Testis (tissue), 2 donors: ENCODE measurements at regions not wholly inside any gene's neighbourhood (a gene's known extent, or its start where the extent isn't known, plus 50 kb on each side); places are given as distances from the start of the nearest gene placed in this dataset.
"Not testable (repeated sequence)": the region's sequence is repeated elsewhere in the genome, so short reads cannot be mapped to it uniquely, and the experiment has no call there.

ENCODE experiments used
- DNase-seq: peaks from one replicate; pipeline ENCODE4 v3.0.0-alpha.2; 2019
- H3K27ac ChIP-seq, 2 donors: fragments of 200-600 bp; sonication (generic); one replicate each; pipeline ENCODE4 v1.5.1; 2019
- H3K27me3 ChIP-seq: fragments of 200-600 bp; sonication (generic); one replicate; pipeline ENCODE4 v1.5.1; 2019
- H3K36me3 ChIP-seq: fragments of 200-600 bp; sonication (generic); one replicate; pipeline ENCODE4 v1.5.1; 2017; ENCODE audit warnings: low read depth; ENCODE audit errors: missing control alignments
- H3K4me1 ChIP-seq: fragments of 200-600 bp; sonication (generic); one replicate; pipeline ENCODE4 v1.5.1; 2019
- H3K4me3 ChIP-seq, 2 donors: fragments of 200-600 bp; sonication (generic); one replicate each; pipeline ENCODE4 v1.5.1; 2017 to 2019
- H3K9me3 ChIP-seq: fragments of 200-600 bp; sonication (generic); one replicate; pipeline ENCODE4 v1.5.1; 2017
- POLR2A ChIP-seq: fragments of 450-650 bp; IDR thresholded peaks from one replicate; pipeline ENCODE4 v1.6.1; 2017; ENCODE audit warnings: antibody characterized with exemption, mild to moderate bottlenecking, moderate library complexity
- WGBS, 2 donors: methylation state at CpG; one replicate each; pipeline ENCODE4 v1.1.5; 2018; 5-methylcytosine and 5-hydroxymethylcytosine counted together
- intact Hi-C: fragments of 100-400 bp; cut with DNase I; formaldehyde crosslinking; loops from one replicate; pipeline ENCODE4 v1.15.1; 2023; ENCODE audit warnings: low total_unique reads
- TF ChIP-seq, protein P1 (sequence below), 3 experiments: fragments of 450-650 bp in 2 of 3; fragments of 200-600 bp in 1 of 3; sonication (generic) in 1 of 3; IDR thresholded peaks; one replicate each; pipeline ENCODE4 v1.5.1; 2016 to 2019; ENCODE audit warnings: antibody characterized with exemption in 3 of 3, mild to moderate bottlenecking in 2 of 3, moderate library complexity in 1 of 3

DNA sequence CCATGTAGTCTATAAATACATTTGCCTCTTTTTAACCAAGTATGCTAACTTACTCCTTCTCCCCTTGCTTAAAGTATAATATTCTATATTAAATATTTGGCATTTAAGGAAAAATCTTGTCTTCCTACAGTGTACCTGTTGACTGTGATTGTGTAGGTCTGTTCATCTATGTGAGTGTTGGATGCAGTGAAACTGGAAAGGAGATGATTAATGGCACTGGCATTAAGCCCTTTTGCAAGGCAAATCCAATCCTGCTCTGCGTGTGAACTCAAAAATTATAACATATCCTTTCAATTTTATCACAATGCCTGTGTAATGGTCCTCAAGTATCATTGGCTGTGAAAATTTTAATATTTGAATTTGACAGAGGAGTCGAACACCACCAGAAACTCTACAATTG is 565.0 kb downstream of the KCNT2 start:
- Histone ChIP-seq H3K9me3 (no peaks in the 10 kb centered on the region), H3K36me3 (no peaks in the 10 kb centered on the region), H3K4me1 (no peaks in the 10 kb centered on the region), H3K27ac (no peak overlapping the region), H3K4me3 (no peak overlapping the region), H3K27me3 (no peaks in the 10 kb centered on the region)
- no peak for TF ChIP-seq POLR2A
- WGBS, 2 donors: 87% methylated on average over 2 of the region's 2 CpGs
- intact Hi-C loops: no loop called here
- DNase-seq: no peak

DNA sequence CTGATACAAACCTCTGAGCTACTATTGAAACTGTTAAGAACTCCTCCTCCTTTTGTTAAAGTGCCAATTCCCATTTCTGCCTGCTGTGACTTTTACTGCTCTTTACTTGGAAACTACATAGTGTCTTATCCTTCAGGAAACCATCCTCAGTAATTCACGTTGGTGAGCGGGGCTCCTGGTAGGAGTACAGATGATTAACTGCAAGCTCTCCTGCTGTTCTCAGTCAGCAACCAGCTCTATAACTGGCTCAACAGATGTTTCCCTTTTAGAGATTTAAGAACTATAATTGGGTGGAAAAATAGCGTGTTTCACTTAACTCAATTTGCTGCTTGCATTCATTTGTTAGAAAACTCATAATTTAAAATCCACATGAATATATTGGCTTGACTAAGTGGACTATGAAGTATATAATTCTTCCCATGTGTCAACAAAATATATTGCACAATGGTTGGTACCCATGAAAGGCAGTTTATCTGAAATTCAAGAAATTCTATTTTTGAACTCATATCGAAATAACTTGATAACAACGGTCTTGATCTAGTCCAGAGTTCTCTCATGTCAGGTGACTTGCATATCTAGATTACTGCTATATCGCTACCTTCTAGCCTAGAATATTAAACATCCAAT is 574.0 kb downstream of the KCNT2 start:
- H3K9me3 ChIP-seq: no peaks in the 10 kb centered on the region
- TF ChIP-seq, protein P1, sequence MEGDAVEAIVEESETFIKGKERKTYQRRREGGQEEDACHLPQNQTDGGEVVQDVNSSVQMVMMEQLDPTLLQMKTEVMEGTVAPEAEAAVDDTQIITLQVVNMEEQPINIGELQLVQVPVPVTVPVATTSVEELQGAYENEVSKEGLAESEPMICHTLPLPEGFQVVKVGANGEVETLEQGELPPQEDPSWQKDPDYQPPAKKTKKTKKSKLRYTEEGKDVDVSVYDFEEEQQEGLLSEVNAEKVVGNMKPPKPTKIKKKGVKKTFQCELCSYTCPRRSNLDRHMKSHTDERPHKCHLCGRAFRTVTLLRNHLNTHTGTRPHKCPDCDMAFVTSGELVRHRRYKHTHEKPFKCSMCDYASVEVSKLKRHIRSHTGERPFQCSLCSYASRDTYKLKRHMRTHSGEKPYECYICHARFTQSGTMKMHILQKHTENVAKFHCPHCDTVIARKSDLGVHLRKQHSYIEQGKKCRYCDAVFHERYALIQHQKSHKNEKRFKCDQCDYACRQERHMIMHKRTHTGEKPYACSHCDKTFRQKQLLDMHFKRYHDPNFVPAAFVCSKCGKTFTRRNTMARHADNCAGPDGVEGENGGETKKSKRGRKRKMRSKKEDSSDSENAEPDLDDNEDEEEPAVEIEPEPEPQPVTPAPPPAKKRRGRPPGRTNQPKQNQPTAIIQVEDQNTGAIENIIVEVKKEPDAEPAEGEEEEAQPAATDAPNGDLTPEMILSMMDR (IDR thresholded peaks at IDR 0.05): no peak
- TF ChIP-seq POLR2A: no peak
- H3K36me3 ChIP-seq: no peaks in the 10 kb centered on the region
- H3K4me1 ChIP-seq: no peaks in the 10 kb centered on the region
- WGBS, 2 donors: 44 to 45% methylated on average over 6 of the region's 6 CpGs
- no peaks in the 10 kb centered on the region for H3K27me3 ChIP-seq
- no peak for DNase-seq
- H3K27ac ChIP-seq: no peak overlapping the region
- no peak overlapping the region for H3K4me3 ChIP-seq
- intact Hi-C loops: no loop called here

DNA sequence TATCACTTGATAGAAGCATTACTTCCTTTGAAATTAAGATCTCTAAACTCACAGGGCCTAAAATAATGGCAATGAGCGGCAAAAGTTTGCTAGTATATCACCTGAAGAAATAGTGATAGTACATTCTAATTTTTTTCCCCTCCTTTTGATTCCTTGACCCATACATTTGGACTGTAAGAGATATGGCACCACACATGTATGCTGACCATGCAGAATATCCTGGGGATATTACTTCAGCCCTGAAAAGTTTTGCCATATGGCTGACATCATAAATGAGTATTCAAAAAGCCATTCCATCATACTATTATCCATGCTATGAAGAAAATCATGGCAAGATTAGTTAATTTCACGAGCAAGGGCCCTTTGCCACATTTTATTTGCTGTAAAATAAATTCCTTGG is 576.9 kb downstream of the KCNT2 start:
- H3K9me3 ChIP-seq, H3K4me1 ChIP-seq, intact Hi-C loops, H3K27ac ChIP-seq, H3K36me3 ChIP-seq, DNase-seq, H3K27me3 ChIP-seq, H3K4me3 ChIP-seq: not testable (repeated sequence)
- WGBS, 2 donors: 92 to 94% methylated on average over 2 of the region's 2 CpGs

DNA sequence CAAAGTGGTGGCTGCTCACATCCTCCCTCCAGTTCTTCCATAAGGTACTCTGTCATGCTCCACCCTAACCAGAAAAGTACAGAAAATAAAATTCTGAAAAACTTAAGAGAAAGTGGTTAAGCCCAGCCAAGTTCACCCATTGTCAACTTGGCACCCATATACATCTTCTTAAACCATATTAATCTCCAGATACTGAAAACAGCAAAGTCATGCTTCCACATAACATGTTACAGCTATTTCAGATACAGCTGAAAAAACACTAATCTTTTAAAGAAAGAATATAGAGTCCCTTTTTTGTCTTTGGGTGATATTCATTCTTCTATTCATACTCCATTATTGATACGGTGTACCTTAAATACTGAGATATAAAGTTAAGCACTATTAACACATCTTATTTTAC is 577.8 kb downstream of the KCNT2 start:
- no peak overlapping the region for H3K4me3 ChIP-seq
- no peak for DNase-seq
- WGBS, 2 donors: 91 to 95% methylated on average over 1 of the region's 1 CpG
- no peak overlapping the region for H3K27ac ChIP-seq
- H3K9me3 ChIP-seq: no peaks in the 10 kb centered on the region
- no peaks in the 10 kb centered on the region for H3K36me3 ChIP-seq
- TF ChIP-seq POLR2A: no peak
- TF ChIP-seq, protein P1 (IDR thresholded peaks at IDR 0.05): no peak
- no peaks in the 10 kb centered on the region for H3K27me3 ChIP-seq
- intact Hi-C loops: no loop called here
- H3K4me1 ChIP-seq: no peaks in the 10 kb centered on the region

GRCh38 chr1:196029410-196029809 is 578.8 kb downstream of the KCNT2 start:
- Histone ChIP-seq H3K27me3 (no peaks in the 10 kb centered on the region), H3K36me3 (no peaks in the 10 kb centered on the region), H3K4me3 (no peak overlapping the region), H3K9me3 (no peaks in the 10 kb centered on the region), H3K27ac (no peak overlapping the region), H3K4me1 (no peaks in the 10 kb centered on the region)
- WGBS, 2 donors: 88 to 89% methylated on average over 1 of the region's 1 CpG
- intact Hi-C loops: no loop called here
- no peak for TF ChIP-seq POLR2A
- TF ChIP-seq, protein P1 (IDR thresholded peaks at IDR 0.05): no peak
- DNase-seq: no peak

- 47% methylated on average over 1 of the region's 1 CpG; no CpG with 5 or more reads in 1 of the 2 donors for WGBS, 2 donors
- no peaks in the 10 kb centered on the region for H3K27me3 ChIP-seq
Observed at GRCh38 chr1:196027127-196027526, 581.1 kb downstream of the KCNT2 start.

GRCh38 chr1:196021174-196021573 is 587.1 kb downstream of the KCNT2 start:
- DNase-seq, H3K4me3 ChIP-seq: not testable (repeated sequence)
- WGBS, 2 donors: 86 to 93% methylated on average over 6 to 7 of the region's 7 CpGs

More at GRCh38 chr1:196027127-196027526, 581.1 kb downstream of the KCNT2 start:
- Histone ChIP-seq H3K27ac (no peak overlapping the region), H3K4me3 (no peak overlapping the region), H3K9me3 (no peaks in the 10 kb centered on the region), H3K4me1 (no peaks in the 10 kb centered on the region), H3K36me3 (no peaks in the 10 kb centered on the region)
- intact Hi-C loops: no loop called here
- TF ChIP-seq, protein P1 (IDR thresholded peaks at IDR 0.05): no peak
- TF ChIP-seq POLR2A: no peak
- no peak for DNase-seq

More at GRCh38 chr1:196021174-196021573, 587.1 kb downstream of the KCNT2 start:
- H3K9me3 ChIP-seq, H3K4me1 ChIP-seq, H3K36me3 ChIP-seq, intact Hi-C loops, H3K27me3 ChIP-seq, H3K27ac ChIP-seq: not testable (repeated sequence)
